ENCODE measurements at regions not wholly inside any gene's neighbourhood (a gene's known extent, or its start where the extent isn't known, plus 50 kb on each side); places are given as distances from the start of the nearest gene placed in this dataset.

GRCh38 chr3:62962714-62963113 is 87.5 kb upstream of the CADPS start:
- no peak for TF ChIP-seq CTCF (IDR thresholded peaks at IDR 0.05; ENCODE audit: low read depth, low read length)
- TF ChIP-seq POLR2A (IDR thresholded peaks at IDR 0.05; ENCODE audit: extremely low read depth, insufficient read length): no peak

Measured in NB4 (cell line).